GM19025 (cell line): ENCODE measurements at regions not wholly inside any gene's neighbourhood (a gene's known extent, or its start where the extent isn't known, plus 50 kb on each side); places are given as distances from the start of the nearest gene placed in this dataset.
"Not testable (repeated sequence)": the region's sequence is repeated elsewhere in the genome, so short reads cannot be mapped to it uniquely, and the experiment has no call there.

Experiments
- ATAC-seq: cut with Tn5 transposase; IDR thresholded peaks from one replicate; pipeline ENCODE4 v1.9.1; 2021; ENCODE audit warnings: mild to moderate bottlenecking, low read depth, moderate library complexity; ENCODE audit not compliant: unreplicated experiment

DNA sequence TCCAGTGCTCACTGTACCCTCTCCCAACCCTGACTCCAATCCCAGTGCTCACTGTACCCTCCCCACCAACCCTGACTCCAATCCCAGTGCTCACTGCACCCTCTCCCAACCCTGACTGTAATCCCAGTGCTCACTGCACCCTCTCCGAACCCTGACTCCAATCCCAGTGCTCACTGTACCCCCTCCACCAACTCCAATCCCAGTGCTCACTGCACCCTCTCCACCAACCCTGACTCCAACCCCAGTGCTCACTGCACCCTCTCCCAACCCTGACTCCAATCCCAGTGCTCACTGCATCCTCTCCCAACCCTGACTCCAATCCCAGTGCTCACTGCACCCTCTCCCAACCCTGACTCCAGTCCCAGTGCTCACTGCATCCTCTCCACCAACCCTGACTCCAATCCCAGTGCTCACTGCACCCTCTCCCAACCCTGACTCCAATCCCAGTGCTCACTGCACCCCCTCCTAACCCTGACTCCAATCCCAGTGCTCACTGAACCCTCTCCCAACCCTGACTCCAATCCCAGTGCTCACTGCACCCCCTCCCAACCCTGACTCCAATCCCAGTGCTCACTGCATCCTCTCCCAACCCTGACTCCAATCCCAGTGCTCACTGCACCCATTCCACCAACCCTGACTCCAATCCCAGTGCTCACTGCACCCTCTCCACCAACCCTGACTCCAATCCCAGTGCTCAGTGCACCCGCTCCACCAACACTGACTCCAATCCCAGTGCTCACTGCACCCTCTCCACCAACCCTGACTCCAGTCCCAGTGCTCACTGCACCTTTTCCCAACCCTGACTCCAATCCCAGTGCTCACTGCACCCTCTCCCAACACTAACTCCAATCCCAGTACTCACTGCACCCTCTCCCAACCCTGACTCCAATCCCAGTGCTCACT lies 136.3 kb upstream of the ZNF618 start:
- not testable (repeated sequence) for ATAC-seq

GRCh38 chr9:113740508-113741500 lies 135.3 kb upstream of the ZNF618 start:
- not testable (repeated sequence) for ATAC-seq

DNA sequence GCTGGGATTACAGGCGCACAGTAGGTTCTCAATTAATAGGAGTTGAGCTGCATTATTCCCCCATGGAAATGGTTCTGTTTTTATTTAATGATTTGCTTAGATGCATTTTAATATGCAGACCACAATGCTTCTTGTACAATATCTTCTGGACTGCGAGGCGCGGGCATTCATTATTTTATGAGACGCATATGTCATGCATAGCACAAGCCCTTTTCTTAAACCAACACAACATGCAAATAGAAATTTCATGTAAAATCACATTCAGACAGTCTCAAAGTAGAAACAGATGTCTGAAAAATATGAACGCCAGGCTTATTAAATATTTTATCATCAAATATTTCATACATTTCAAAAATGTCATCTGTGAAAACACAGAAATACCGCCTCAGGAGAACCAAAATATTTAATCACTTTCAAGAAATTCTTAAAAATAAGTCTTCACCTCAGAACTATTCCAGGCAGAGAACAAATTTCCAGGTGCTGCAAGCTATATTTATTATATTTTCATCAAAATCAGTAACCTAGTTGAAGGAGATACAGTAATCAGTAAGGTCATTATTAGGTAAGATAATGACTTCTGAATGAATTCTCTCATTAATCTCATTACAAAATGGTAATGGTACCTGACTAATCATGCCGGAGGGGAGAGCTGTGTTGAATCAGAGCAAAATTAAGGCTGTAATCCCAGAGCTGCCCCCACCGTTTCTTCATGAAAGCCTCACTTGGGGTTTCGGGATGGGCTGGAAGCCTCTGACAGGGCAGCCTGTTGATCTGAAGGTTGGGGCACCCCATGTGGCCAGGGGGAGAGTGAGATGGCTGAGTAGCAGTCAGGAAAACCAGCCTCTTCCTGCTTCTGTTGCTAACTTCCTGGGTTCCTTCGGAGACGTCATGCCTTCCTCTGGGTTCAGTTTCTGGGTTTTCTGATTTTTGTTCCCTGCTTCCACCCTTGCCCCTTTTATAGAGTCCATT lies 133.9 kb upstream of the ZNF618 start:
- no peak for ATAC-seq

- no peak for ATAC-seq
These were observed 133.2 kb upstream of the ZNF618 start for GRCh38 chr9:113742878-113743277.

DNA sequence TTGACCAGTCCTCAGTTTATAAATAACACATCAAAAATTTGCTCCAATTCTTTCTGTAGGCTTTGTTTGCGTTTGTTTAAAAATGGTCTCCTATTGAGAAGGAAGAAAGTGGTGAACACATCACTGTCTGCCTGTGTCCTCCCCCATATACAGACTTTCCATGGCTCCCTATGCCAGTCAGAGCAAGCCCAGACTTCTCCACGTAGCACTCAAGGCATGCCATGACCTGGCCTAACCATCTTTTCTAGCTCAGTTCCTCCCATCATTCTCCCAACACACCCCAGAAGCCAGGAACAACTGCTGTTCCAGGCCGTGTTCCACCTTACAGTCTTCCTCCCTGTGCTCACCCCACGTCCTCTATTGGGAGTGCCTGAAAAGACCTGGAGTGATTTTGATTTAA lies 129.6 kb upstream of the ZNF618 start:
- ATAC-seq = no peak

- no peak for ATAC-seq
These were observed 128.0 kb upstream of the ZNF618 start for GRCh38 chr9:113748135-113748534.

- ATAC-seq = no peak
These were observed 122.5 kb upstream of the ZNF618 start for GRCh38 chr9:113753398-113754119.

DNA sequence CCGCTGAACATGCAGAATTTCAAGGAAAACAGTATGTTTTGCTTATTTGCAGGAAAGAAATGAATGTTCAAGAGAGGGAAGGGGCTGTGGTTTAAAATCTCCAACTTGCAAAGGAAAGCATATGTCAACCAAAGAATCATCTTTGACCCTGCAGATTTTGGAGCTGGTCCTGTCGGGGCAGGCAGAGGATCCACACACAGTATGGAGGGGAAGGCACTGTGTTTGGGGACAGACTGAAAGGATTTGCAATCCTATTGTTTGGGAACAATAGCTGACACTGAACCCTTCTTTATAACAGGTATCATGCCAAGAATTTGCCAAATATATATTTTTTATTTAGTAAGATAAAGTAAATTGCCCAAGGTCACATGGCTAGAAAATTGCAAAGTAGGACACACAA lies 121.4 kb upstream of the ZNF618 start:
- no peak for ATAC-seq

- no peak for ATAC-seq
These were observed 120.7 kb upstream of the ZNF618 start for GRCh38 chr9:113755433-113755832.

GRCh38 chr9:113756476-113757192 lies 119.5 kb upstream of the ZNF618 start:
- ATAC-seq = no peak

GRCh38 chr9:113763429-113763828 lies 112.7 kb upstream of the ZNF618 start:
- no peak for ATAC-seq

- no peak for ATAC-seq
These were observed 111.5 kb upstream of the ZNF618 start for GRCh38 chr9:113764572-113764971.

- no peak for ATAC-seq
These were observed 106.7 kb upstream of the ZNF618 start for GRCh38 chr9:113769412-113769811.

DNA sequence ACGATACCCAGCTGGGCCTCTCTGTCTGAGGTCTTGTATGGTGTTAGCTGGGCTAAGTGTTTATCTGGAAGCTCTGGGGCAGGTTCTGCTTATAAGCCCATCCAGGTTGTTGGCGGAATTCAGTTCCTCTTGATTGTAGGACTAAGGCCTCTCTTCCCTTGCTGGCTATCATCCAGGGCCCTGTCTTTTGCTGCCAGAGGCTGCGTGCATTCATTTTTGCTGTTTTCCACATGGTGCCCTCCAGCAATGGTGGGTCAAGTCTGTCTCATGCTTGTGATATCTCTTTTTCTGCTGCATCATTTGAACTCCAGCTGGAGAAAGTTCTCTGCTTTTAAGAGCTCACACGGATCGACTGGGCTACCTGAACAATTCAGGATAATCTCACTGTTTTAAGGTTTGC lies 105.7 kb upstream of the ZNF618 start:
- ATAC-seq = no peak

GRCh38 chr9:113771199-113771598 lies 104.9 kb upstream of the ZNF618 start:
- no peak for ATAC-seq

DNA sequence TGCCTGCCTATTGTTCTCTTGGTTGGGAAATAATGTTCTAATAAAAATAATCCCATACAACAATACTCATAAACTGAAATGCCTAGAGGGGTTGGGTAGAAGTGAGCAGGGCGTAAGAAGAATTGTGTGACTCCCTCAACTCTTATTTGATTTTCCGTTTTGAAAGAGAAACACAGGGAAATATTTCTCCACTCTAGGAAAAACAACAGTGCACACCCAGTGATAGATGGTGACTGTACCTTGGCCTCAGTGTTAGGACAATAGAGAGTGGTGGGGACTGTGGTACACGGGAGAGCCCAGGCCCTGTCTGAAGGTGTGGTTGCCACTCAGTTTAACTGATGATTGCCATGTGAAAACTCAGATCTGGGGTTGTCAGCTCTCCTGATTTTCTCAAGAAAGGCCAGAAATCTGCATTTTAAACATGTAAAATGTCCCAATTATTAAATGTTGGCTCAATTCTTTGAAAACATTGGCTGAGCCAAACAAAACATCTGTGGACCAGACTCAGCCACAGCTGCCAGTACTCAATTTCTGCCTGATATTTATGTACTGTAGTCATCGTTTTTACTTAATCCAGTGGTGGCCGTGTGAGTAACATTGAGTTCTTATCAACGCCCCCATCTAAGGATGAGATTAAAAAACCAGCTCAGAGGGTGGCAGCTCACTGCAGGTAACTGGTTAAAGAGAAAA lies 103.8 kb upstream of the ZNF618 start:
- no peak for ATAC-seq

GRCh38 chr9:113774963-113775362 lies 101.1 kb upstream of the ZNF618 start:
- ATAC-seq = no peak

GRCh38 chr9:113775749-113776148 lies 100.4 kb upstream of the ZNF618 start:
- no peak for ATAC-seq
